HG02884 (cell line): ENCODE measurements at regions not wholly inside any gene's neighbourhood (a gene's known extent, or its start where the extent isn't known, plus 50 kb on each side); places are given as distances from the start of the nearest gene placed in this dataset.
"Not testable (repeated sequence)": the region's sequence is repeated elsewhere in the genome, so short reads cannot be mapped to it uniquely, and the experiment has no call there.

ENCODE experiments used
- ATAC-seq: cut with Tn5 transposase; IDR thresholded peaks from one replicate; pipeline ENCODE4 v1.9.1; 2021; ENCODE audit warnings: mild to moderate bottlenecking, moderate library complexity; ENCODE audit not compliant: unreplicated experiment

GRCh38 chr13:73162912-73163911 lies 104.4 kb downstream of the KLF5 start:
- ATAC-seq: no peak

GRCh38 chr13:73160371-73161031 lies 101.7 kb downstream of the KLF5 start:
- not testable (repeated sequence) for ATAC-seq

GRCh38 chr13:73158851-73159250 lies 100.0 kb downstream of the KLF5 start:
- no peak for ATAC-seq

- ATAC-seq: no peak
Measured at GRCh38 chr13:73157031-73157430, 98.2 kb downstream of the KLF5 start.

- no peak for ATAC-seq
Measured at GRCh38 chr13:73146707-73147106, 87.9 kb downstream of the KLF5 start.

GRCh38 chr13:73142071-73142470 lies 83.3 kb downstream of the KLF5 start:
- ATAC-seq: no peak

- ATAC-seq: no peak
Measured at GRCh38 chr13:73141292-73141771, 82.5 kb downstream of the KLF5 start.

- no peak for ATAC-seq
Measured at GRCh38 chr13:73140801-73141200, 82.0 kb downstream of the KLF5 start.

- ATAC-seq: no peak
Measured at GRCh38 chr13:73138638-73139491, 80.1 kb downstream of the KLF5 start.

GRCh38 chr13:73138276-73138637 lies 79.5 kb downstream of the KLF5 start:
- ATAC-seq: no peak

GRCh38 chr13:73136776-73137175 lies 78.0 kb downstream of the KLF5 start:
- ATAC-seq: no peak

GRCh38 chr13:73133531-73133930 lies 74.7 kb downstream of the KLF5 start:
- no peak for ATAC-seq

GRCh38 chr13:73131247-73131646 lies 72.4 kb downstream of the KLF5 start:
- no peak for ATAC-seq

- ATAC-seq: no peak
Measured at GRCh38 chr13:73129023-73129422, 70.2 kb downstream of the KLF5 start.
